ENCODE measurements at regions not wholly inside any gene's neighbourhood (a gene's known extent, or its start where the extent isn't known, plus 50 kb on each side); places are given as distances from the start of the nearest gene placed in this dataset.

GRCh38 chr13:44136696-44137268 is 236.8 kb upstream of the SERP2 start:
- TF ChIP-seq POLR2AphosphoS5 (IDR thresholded peaks at IDR 0.05) (no peak), CTCF (IDR thresholded peaks at IDR 0.05) (no peak)
- H3K4me3 ChIP-seq: no peak overlapping the region
- no peaks in the 10 kb centered on the region for H3K36me3 ChIP-seq
- WGBS, 2 donors: 74 to 92% methylated on average over 5 of the region's 5 CpGs
- no peak for DNase-seq
- no peaks in the 10 kb centered on the region for H3K27me3 ChIP-seq
- H3K4me1 ChIP-seq: peaks cover 0 to 9% (median 7%) of the 10 kb centered on the region in 4 donors
- intact Hi-C loops (cut with DNase I): no loop called here
- no peak overlapping the region for H3K27ac ChIP-seq
- H3K9me3 ChIP-seq: no peaks in the 10 kb centered on the region

GRCh38 chr13:44137466-44137865 is 236.2 kb upstream of the SERP2 start:
- Histone ChIP-seq H3K4me3 (no peak overlapping the region), H3K4me1 (peaks cover 0 to 10% (median 7%) of the 10 kb centered on the region in 4 donors), H3K27me3 (no peaks in the 10 kb centered on the region), H3K36me3 (no peaks in the 10 kb centered on the region), H3K9me3 (no peaks in the 10 kb centered on the region), H3K27ac (no peak overlapping the region)
- intact Hi-C loops (cut with DNase I): no loop called here
- TF ChIP-seq CTCF (IDR thresholded peaks at IDR 0.05) (no peak), POLR2AphosphoS5 (IDR thresholded peaks at IDR 0.05) (no peak), POLR2A (IDR thresholded peaks at IDR 0.05) (no peak), EP300 (IDR thresholded peaks at IDR 0.05) (no peak)
- 84 to 96% methylated on average over 1 of the region's 1 CpG for WGBS, 2 donors
- no peak for DNase-seq

- TF ChIP-seq EP300 (IDR thresholded peaks at IDR 0.05) (no peak), CTCF (IDR thresholded peaks at IDR 0.05) (no peak), POLR2AphosphoS5 (IDR thresholded peaks at IDR 0.05) (no peak), POLR2A (IDR thresholded peaks at IDR 0.05) (no peak)
- Histone ChIP-seq H3K4me1 (peaks cover 0 to 17% (median 10%) of the 10 kb centered on the region in 4 donors), H3K27me3 (no peaks in the 10 kb centered on the region), H3K36me3 (no peaks in the 10 kb centered on the region), H3K27ac (no peak overlapping the region), H3K4me3 (no peak overlapping the region), H3K9me3 (no peaks in the 10 kb centered on the region)
- no peak for DNase-seq
- intact Hi-C loops (cut with DNase I): loop anchor here (5.0 to 10.0 kb wide), 5 partner anchors 82 to 297 kb away; partner anchors contain the start of gene SERP2
- WGBS, 2 donors: 18 to 68% methylated on average over 7 of the region's 7 CpGs
Observed at GRCh38 chr13:44140146-44140545, 233.5 kb upstream of the SERP2 start.

GRCh38 chr13:44140888-44141724 is 232.5 kb upstream of the SERP2 start:
- TF ChIP-seq EP300 (IDR thresholded peaks at IDR 0.05) (no peak), POLR2A (IDR thresholded peaks at IDR 0.05) (no peak), POLR2AphosphoS5 (IDR thresholded peaks at IDR 0.05) (no peak), CTCF (IDR thresholded peaks at IDR 0.05) (no peak)
- H3K27ac ChIP-seq: peak overlapping the region; percentile 86 to 95 (median 90)
- H3K27me3 ChIP-seq: no peaks in the 10 kb centered on the region
- H3K9me3 ChIP-seq: no peaks in the 10 kb centered on the region
- intact Hi-C loops (cut with DNase I): loop anchor here (5.0 to 10.0 kb wide), 5 partner anchors 81 to 296 kb away; partner anchors contain the start of gene SERP2
- 25 to 33% methylated on average over 13 of the region's 13 CpGs for WGBS, 2 donors
- no peaks in the 10 kb centered on the region for H3K36me3 ChIP-seq
- peaks cover 0 to 17% (median 10%) of the 10 kb centered on the region in 4 donors for H3K4me1 ChIP-seq
- no peak for DNase-seq
- H3K4me3 ChIP-seq: peak overlapping the region; percentile 38 to 57 (median 48)

Data from sigmoid colon (tissue), 6 donors.